Neural progenitor cell (in vitro differentiated cells): ENCODE measurements at regions not wholly inside any gene's neighbourhood (a gene's known extent, or its start where the extent isn't known, plus 50 kb on each side); places are given as distances from the start of the nearest gene placed in this dataset.
A peak's percentile ranks its signal among the peaks of the same experiment; 100 is the strongest.

Experiments used
- DNase-seq: peaks from one replicate; pipeline ENCODE4 v3.0.0-alpha.2; 2016; ENCODE audit warnings: low spot score
- H2AFZ ChIP-seq: fragments of 200-600 bp; sonication (generic); replicated peaks from 2 replicates; pipeline ENCODE4 v1.6.1; 2016; ENCODE audit warnings: antibody characterized with exemption
- H3F3A ChIP-seq: fragments of 200-600 bp; sonication (generic); 2 replicates; pipeline ENCODE4 v1.6.1; 2016; ENCODE audit warnings: antibody characterized with exemption, low read depth
- H3K27ac ChIP-seq: fragments of 200-600 bp; sonication (generic); 2 replicates; pipeline ENCODE4 v1.5.1; 2016; ENCODE audit warnings: mild to moderate bottlenecking
- H3K27me3 ChIP-seq: fragments of 200-600 bp; sonication (generic); 2 replicates; pipeline ENCODE4 v1.6.1; 2016; ENCODE audit warnings: mild to moderate bottlenecking, moderate library complexity
- H3K36me3 ChIP-seq: fragments of 200-600 bp; sonication (generic); 2 replicates; pipeline ENCODE4 v1.5.1; 2016
- H3K4me1 ChIP-seq: fragments of 200-600 bp; sonication (generic); 2 replicates; pipeline ENCODE4 v1.6.1; 2016; ENCODE audit warnings: mixed run types
- H3K4me2 ChIP-seq: fragments of 200-600 bp; sonication (generic); 2 replicates; pipeline ENCODE4 v1.6.1; 2016
- H3K4me3 ChIP-seq: fragments of 200-600 bp; sonication (generic); 2 replicates; pipeline ENCODE4 v1.5.1; 2016
- H3K79me2 ChIP-seq: fragments of 200-600 bp; sonication (generic); 2 replicates; pipeline ENCODE4 v1.6.1; 2016; ENCODE audit warnings: low read depth
- H3K9ac ChIP-seq: fragments of 200-600 bp; sonication (generic); 2 replicates; pipeline ENCODE4 v1.6.1; 2016
- H3K9me3 ChIP-seq: fragments of 200-600 bp; sonication (generic); 2 replicates; pipeline ENCODE4 v1.5.1; 2016; ENCODE audit warnings: low read depth
- H4K20me1 ChIP-seq: fragments of 200-600 bp; sonication (generic); 2 replicates; pipeline ENCODE4 v1.6.1; 2016; ENCODE audit warnings: low read depth
- H3K27ac Mint-ChIP-seq: 3 replicates; pipeline ENCODE4 v1.8.0; 2021; ENCODE audit warnings: mixed read lengths
- H3K27me3 Mint-ChIP-seq: 2 replicates; pipeline ENCODE4 v1.8.0; 2022; ENCODE audit warnings: low read depth, mild to moderate bottlenecking, inconsistent platforms, moderate library complexity, mixed read lengths; ENCODE audit not compliant: insufficient read depth
- H3K36me3 Mint-ChIP-seq: 3 replicates; pipeline ENCODE4 v1.8.0; 2021; ENCODE audit warnings: mixed read lengths
- H3K4me1 Mint-ChIP-seq: 3 replicates; pipeline ENCODE4 v1.8.0; 2021; ENCODE audit warnings: mixed read lengths
- H3K4me3 Mint-ChIP-seq: 3 replicates; pipeline ENCODE4 v1.8.0; 2021; ENCODE audit warnings: mild to moderate bottlenecking, moderate library complexity, mixed read lengths
- H3K9me3 Mint-ChIP-seq: 3 replicates; pipeline ENCODE4 v1.8.0; 2020; ENCODE audit warnings: mixed read lengths
- CTCF ChIP-seq: fragments of 200-600 bp; sonication (generic); IDR thresholded peaks from 2 replicates; pipeline ENCODE4 v1.5.1; 2017; ENCODE audit warnings: antibody characterized with exemption, mild to moderate bottlenecking
- EZH2 ChIP-seq: fragments of 200-600 bp; sonication (generic); IDR thresholded peaks from 2 replicates; pipeline ENCODE4 v1.6.1; 2017; ENCODE audit warnings: antibody characterized with exemption, mild to moderate bottlenecking, moderate library complexity
- EZH2phosphoT487 ChIP-seq: fragments of 200-600 bp; sonication (generic); IDR thresholded peaks from 2 replicates; pipeline ENCODE4 v1.6.1; 2017; ENCODE audit warnings: antibody characterized with exemption

- Mint-ChIP-seq H3K27ac (no peak overlapping the region), H3K4me1 (peaks cover 3% of the 10 kb centered on the region), H3K27me3 (peaks cover 2% of the 10 kb centered on the region), H3K9me3 (peaks cover 7% of the 10 kb centered on the region), H3K36me3 (peaks cover 2% of the 10 kb centered on the region), H3K4me3 (no peak overlapping the region)
- Histone ChIP-seq H3K4me3 (no peak overlapping the region), H3K27ac (no peak overlapping the region), H3K27me3 (no peaks in the 10 kb centered on the region), H3K36me3 (no peaks in the 10 kb centered on the region), H2AFZ (peak overlapping the region; percentile 77), H3F3A (no peaks in the 10 kb centered on the region), H3K4me1 (peaks cover 9% of the 10 kb centered on the region), H4K20me1 (no peaks in the 10 kb centered on the region), H3K9ac (no peak overlapping the region), H3K9me3 (no peaks in the 10 kb centered on the region), H3K79me2 (no peaks in the 10 kb centered on the region), H3K4me2 (peak overlapping the region; percentile 35)
- TF ChIP-seq EZH2 (no peak), CTCF (no peak), EZH2phosphoT487 (no peak)
- DNase-seq, result peak; percentile 25
Measured at GRCh38 chr15:31457631-31458526, 131.2 kb downstream of the KLF13 start.

GRCh38 chr15:31458596-31459399 is 132.2 kb downstream of the KLF13 start:
- Mint-ChIP-seq H3K9me3 (peaks cover 5% of the 10 kb centered on the region), H3K4me1 (peaks cover 3% of the 10 kb centered on the region), H3K36me3 (peaks cover 2% of the 10 kb centered on the region), H3K27me3 (peaks cover 2% of the 10 kb centered on the region), H3K27ac (no peak overlapping the region), H3K4me3 (no peak overlapping the region)
- H3K27ac ChIP-seq, result no peak overlapping the region
- H3K4me2 ChIP-seq, result no peak overlapping the region
- no peaks in the 10 kb centered on the region for H3K79me2 ChIP-seq
- H3K9me3 ChIP-seq, result no peaks in the 10 kb centered on the region
- H3K36me3 ChIP-seq, result no peaks in the 10 kb centered on the region
- no peak overlapping the region for H3K9ac ChIP-seq
- H3K4me3 ChIP-seq, result no peak overlapping the region
- H3K27me3 ChIP-seq, result no peaks in the 10 kb centered on the region
- no peak for DNase-seq
- no peaks in the 10 kb centered on the region for H3F3A ChIP-seq
- peaks cover 9% of the 10 kb centered on the region for H3K4me1 ChIP-seq
- no peak overlapping the region for H2AFZ ChIP-seq
- H4K20me1 ChIP-seq, result no peaks in the 10 kb centered on the region
- TF ChIP-seq EZH2phosphoT487, result no peak

- H3K4me3 ChIP-seq, result no peak overlapping the region
- no peaks in the 10 kb centered on the region for H3K36me3 ChIP-seq
- no peak overlapping the region for H3K9ac ChIP-seq
- Mint-ChIP-seq H3K27ac (no peak overlapping the region), H3K4me1 (peaks cover 4% of the 10 kb centered on the region), H3K9me3 (peaks cover 5% of the 10 kb centered on the region), H3K27me3 (peaks cover 2% of the 10 kb centered on the region), H3K4me3 (no peak overlapping the region), H3K36me3 (peaks cover 2% of the 10 kb centered on the region)
- TF ChIP-seq EZH2 (no peak), EZH2phosphoT487 (no peak), CTCF (no peak)
- no peak overlapping the region for H3K4me2 ChIP-seq
- H2AFZ ChIP-seq, result no peak overlapping the region
- no peaks in the 10 kb centered on the region for H3K27me3 ChIP-seq
- no peaks in the 10 kb centered on the region for H3K79me2 ChIP-seq
- H3K9me3 ChIP-seq, result no peaks in the 10 kb centered on the region
- H4K20me1 ChIP-seq, result no peaks in the 10 kb centered on the region
- peaks cover 9% of the 10 kb centered on the region for H3K4me1 ChIP-seq
- DNase-seq, result no peak
- no peak overlapping the region for H3K27ac ChIP-seq
- no peaks in the 10 kb centered on the region for H3F3A ChIP-seq
Measured at GRCh38 chr15:31459400-31459748, 132.7 kb downstream of the KLF13 start.
